ENCODE measurements at regions not wholly inside any gene's neighbourhood (a gene's known extent, or its start where the extent isn't known, plus 50 kb on each side); places are given as distances from the start of the nearest gene placed in this dataset.

DNA sequence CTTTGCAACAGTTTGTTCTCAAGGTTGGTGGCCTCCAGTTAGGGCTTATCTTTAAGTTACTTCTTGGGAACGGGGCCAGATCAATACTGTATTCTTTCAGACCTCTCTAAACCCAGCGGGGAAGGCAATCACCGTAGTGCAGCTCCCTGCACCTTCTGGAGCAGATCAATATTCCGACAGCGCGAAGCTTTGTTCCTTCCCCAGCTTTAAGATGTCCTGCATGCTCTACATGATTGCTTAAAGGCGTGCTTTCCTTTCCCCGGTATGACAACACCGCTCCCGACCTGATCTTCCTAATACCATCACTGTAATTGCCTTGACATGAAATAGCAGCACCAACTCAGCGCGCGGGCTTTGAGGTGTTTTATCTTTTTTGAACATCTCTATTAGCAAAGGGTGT lies 755.2 kb downstream of the NR2F2 start:
- ChIA-PET POLR2A (no interaction called here), CTCF (ENCODE audit: low intra/inter-chr PET ratio, low total read pairs) (no interaction called here)
- Histone ChIP-seq H3K36me3 (replicated peaks in 1 of 2; ENCODE audit: control insufficient read depth in 1 of 2, insufficient read depth in 2 of 2, low read length in 2 of 2) (no peaks in the 10 kb centered on the region), H3K79me2 (ENCODE audit: insufficient read depth, low read length) (no peaks in the 10 kb centered on the region), H3K27me3 (ENCODE audit: control insufficient read depth in 1 of 2, insufficient read depth in 2 of 2, low read length in 2 of 2) (no peaks in the 10 kb centered on the region), H3K4me1 (ENCODE audit: insufficient read depth, low read length) (no peaks in the 10 kb centered on the region), H3K27ac (ENCODE audit: extremely low read length, insufficient read depth, low read length) (no peak overlapping the region), H3K4me2 (ENCODE audit: low read depth, low read length) (no peak overlapping the region), H3K4me3 (replicated peaks in 1 of 3; ENCODE audit: insufficient read depth in 1 of 3, low read depth in 2 of 3, low read length in 3 of 3) (no peak overlapping the region), H3K9ac (ENCODE audit: insufficient read depth, low read depth, low read length) (no peak overlapping the region), H3K9me3 (ENCODE audit: low read length) (peaks cover 45% of the 10 kb centered on the region), H2AFZ (ENCODE audit: low read length) (no peak overlapping the region), H4K20me1 (ENCODE audit: insufficient read depth, low read length) (no peaks in the 10 kb centered on the region)
- intact Hi-C loops (cut with micrococcal nuclease; ENCODE audit: unreplicated experiment), result no loop called here
- in situ Hi-C loops (cut with HindIII; ENCODE audit: extremely low pct_ligation_motif_present, low pct_unique_long_range_greater_than_20kb), result no loop called here
- no peak for TF ChIP-seq GFI1 (CRISPR knock-in tag; IDR thresholded peaks at IDR 0.05; ENCODE audit: borderline replicate concordance)
- no peak for TF ChIP-seq PHF5A (CRISPR knock-in tag; IDR thresholded peaks at IDR 0.05; ENCODE audit: low read depth, unreplicated experiment)
- TF ChIP-seq, protein P1, sequence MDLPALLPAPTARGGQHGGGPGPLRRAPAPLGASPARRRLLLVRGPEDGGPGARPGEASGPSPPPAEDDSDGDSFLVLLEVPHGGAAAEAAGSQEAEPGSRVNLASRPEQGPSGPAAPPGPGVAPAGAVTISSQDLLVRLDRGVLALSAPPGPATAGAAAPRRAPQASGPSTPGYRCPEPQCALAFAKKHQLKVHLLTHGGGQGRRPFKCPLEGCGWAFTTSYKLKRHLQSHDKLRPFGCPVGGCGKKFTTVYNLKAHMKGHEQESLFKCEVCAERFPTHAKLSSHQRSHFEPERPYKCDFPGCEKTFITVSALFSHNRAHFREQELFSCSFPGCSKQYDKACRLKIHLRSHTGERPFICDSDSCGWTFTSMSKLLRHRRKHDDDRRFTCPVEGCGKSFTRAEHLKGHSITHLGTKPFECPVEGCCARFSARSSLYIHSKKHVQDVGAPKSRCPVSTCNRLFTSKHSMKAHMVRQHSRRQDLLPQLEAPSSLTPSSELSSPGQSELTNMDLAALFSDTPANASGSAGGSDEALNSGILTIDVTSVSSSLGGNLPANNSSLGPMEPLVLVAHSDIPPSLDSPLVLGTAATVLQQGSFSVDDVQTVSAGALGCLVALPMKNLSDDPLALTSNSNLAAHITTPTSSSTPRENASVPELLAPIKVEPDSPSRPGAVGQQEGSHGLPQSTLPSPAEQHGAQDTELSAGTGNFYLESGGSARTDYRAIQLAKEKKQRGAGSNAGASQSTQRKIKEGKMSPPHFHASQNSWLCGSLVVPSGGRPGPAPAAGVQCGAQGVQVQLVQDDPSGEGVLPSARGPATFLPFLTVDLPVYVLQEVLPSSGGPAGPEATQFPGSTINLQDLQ (CRISPR knock-in tag; IDR thresholded peaks at IDR 0.05), result no peak
- no TSS peak for BruUV-seq (replicated peaks)
- no peak for ATAC-seq
- no peak for FAIRE-seq
- 50% methylated on average over 12 of the region's 13 CpGs for WGBS (ENCODE audit: low lambda C conversion rate)
- no peak for DNase-seq (ENCODE audit: low spot score)

DNA sequence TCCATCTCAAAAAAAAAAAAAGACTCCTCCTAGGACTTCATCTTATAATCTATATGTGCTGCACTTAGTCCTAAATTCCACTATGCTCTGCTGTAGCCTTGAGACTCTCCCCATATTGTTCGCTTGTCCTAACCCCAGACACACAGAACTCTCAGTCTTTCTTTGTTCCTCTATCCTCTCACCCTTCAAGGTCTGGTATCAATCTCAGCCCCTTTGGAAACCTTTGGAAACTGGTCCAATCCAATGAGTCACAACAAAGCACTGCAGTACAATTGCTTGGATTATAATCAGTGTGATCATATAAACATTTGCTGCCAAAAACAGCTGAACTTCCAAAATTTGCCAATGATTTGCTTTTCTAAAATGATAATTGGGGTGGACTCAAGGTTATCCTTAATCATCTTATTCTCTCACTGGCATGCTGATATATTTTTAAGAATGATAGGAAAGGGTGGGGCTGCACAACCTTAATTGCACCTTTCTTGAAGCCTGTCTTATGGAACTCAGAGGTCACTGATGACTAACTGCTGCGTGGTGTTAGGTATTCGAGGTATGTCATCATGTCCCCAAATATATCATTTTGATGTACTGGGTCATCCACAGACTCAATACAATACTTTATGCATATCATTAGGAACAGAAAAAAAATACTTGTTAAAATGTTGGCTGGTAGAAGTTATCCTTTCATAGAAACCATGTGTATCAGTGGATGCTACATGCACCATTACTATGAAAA lies 756.7 kb downstream of the NR2F2 start:
- FAIRE-seq, result no peak

More for the DNA sequence above, 756.7 kb downstream of the NR2F2 start:
- no peak overlapping the region for H3K27ac ChIP-seq (ENCODE audit: extremely low read length, insufficient read depth, low read length)
- H3K9ac ChIP-seq (ENCODE audit: insufficient read depth, low read depth, low read length), result no peak overlapping the region
- DNase-seq (ENCODE audit: low spot score), result no peak
- no TSS peak for BruUV-seq (replicated peaks)
- no peak overlapping the region for H3K4me2 ChIP-seq (ENCODE audit: low read depth, low read length)
- POLR2A ChIA-PET, result no interaction called here
- in situ Hi-C loops (cut with HindIII; ENCODE audit: extremely low pct_ligation_motif_present, low pct_unique_long_range_greater_than_20kb), result no loop called here
- H3K4me1 ChIP-seq (ENCODE audit: insufficient read depth, low read length), result no peaks in the 10 kb centered on the region
- CTCF ChIA-PET (ENCODE audit: low intra/inter-chr PET ratio, low total read pairs), result no interaction called here
- H3K27me3 ChIP-seq (ENCODE audit: control insufficient read depth in 1 of 2, insufficient read depth in 2 of 2, low read length in 2 of 2), result no peaks in the 10 kb centered on the region
- WGBS (ENCODE audit: low lambda C conversion rate), result 0% methylated on average over 3 of the region's 3 CpGs
- H2AFZ ChIP-seq (ENCODE audit: low read length), result no peak overlapping the region
- no peak for ATAC-seq
- H3K36me3 ChIP-seq (replicated peaks in 1 of 2; ENCODE audit: control insufficient read depth in 1 of 2, insufficient read depth in 2 of 2, low read length in 2 of 2), result no peaks in the 10 kb centered on the region
- H3K9me3 ChIP-seq (ENCODE audit: low read length), result peaks cover 50% of the 10 kb centered on the region
- no peaks in the 10 kb centered on the region for H3K79me2 ChIP-seq (ENCODE audit: insufficient read depth, low read length)
- intact Hi-C loops (cut with micrococcal nuclease; ENCODE audit: unreplicated experiment), result no loop called here
- TF ChIP-seq KAT2B (IDR thresholded peaks at IDR 0.05; ENCODE audit: borderline replicate concordance, low read depth, low read length), result no peak
- TF ChIP-seq ARID2 (CRISPR knock-in tag; IDR thresholded peaks at IDR 0.05; ENCODE audit: borderline replicate concordance), result no peak
- no peaks in the 10 kb centered on the region for H4K20me1 ChIP-seq (ENCODE audit: insufficient read depth, low read length)
- H3K4me3 ChIP-seq (replicated peaks in 1 of 3; ENCODE audit: insufficient read depth in 1 of 3, low read depth in 2 of 3, low read length in 3 of 3), result no peak overlapping the region

All from HepG2 (cell line).